CD14-positive monocyte (primary cell): ENCODE measurements at regions not wholly inside any gene's neighbourhood (a gene's known extent, or its start where the extent isn't known, plus 50 kb on each side); places are given as distances from the start of the nearest gene placed in this dataset.
"Not testable (repeated sequence)": the region's sequence is repeated elsewhere in the genome, so short reads cannot be mapped to it uniquely, and the experiment has no call there.

Source experiments
- DNase-seq, 3 donors: peaks; one replicate each; pipeline ENCODE4 v3.0.0-alpha.2; 2011 to 2022
- H2AFZ ChIP-seq: 2 replicates; pipeline ENCODE4 v1.6.0; 2012; ENCODE audit warnings: mild to moderate bottlenecking, low read depth, low read length, inconsistent platforms; ENCODE audit not compliant: insufficient read depth, poor library complexity, severe bottlenecking
- H3K27ac ChIP-seq, 2 donors: 1 replicate in 1 of 2; 2 replicates in 1 of 2; pipeline ENCODE4 v1.5.1; 2012 to 2013; ENCODE audit warnings: low read length in 2 of 2, control low read depth in 1 of 2, inconsistent platforms in 1 of 2, low read depth in 1 of 2, mild to moderate bottlenecking in 1 of 2
- H3K27me3 ChIP-seq, 2 donors: one replicate each; pipeline versions ENCODE4 v1.6.0 to v1.6.1; 2011 to 2013; ENCODE audit warnings: low read length in 2 of 2; ENCODE audit not compliant: control insufficient read depth in 2 of 2, insufficient read depth in 2 of 2
- H3K36me3 ChIP-seq, 2 donors: replicated peaks in 1 of 2; 1 replicate in 1 of 2; 2 replicates in 1 of 2; pipeline versions ENCODE4 v1.5.1 to v1.6.1; 2012 to 2013; ENCODE audit warnings: low read length in 2 of 2, control low read depth in 1 of 2, inconsistent platforms in 1 of 2, mild to moderate bottlenecking in 1 of 2; ENCODE audit not compliant: insufficient read depth in 2 of 2, control insufficient read depth in 1 of 2
- H3K4me1 ChIP-seq, 2 donors: 1 replicate in 1 of 2; 2 replicates in 1 of 2; pipeline versions ENCODE4 v1.5.1 to v1.6.1; 2012 to 2013; ENCODE audit warnings: low read length in 2 of 2, control low read depth in 1 of 2, inconsistent platforms in 1 of 2, mild to moderate bottlenecking in 1 of 2, moderate library complexity in 1 of 2; ENCODE audit not compliant: insufficient read depth in 2 of 2, control insufficient read depth in 1 of 2
- H3K4me2 ChIP-seq: replicated peaks from 2 replicates; pipeline ENCODE3; 2012; ENCODE audit warnings: low read length, moderate library complexity, mild to moderate bottlenecking; ENCODE audit not compliant: poor library complexity, severe bottlenecking; ENCODE audit errors: extremely low read depth
- H3K4me3 ChIP-seq, 3 experiments: fragments of 200-600 bp in 1 of 3; sonication (generic) in 1 of 3; replicated peaks in 1 of 3; 1 replicate in 2 of 3; 2 replicates in 1 of 3; pipeline ENCODE4 v1.5.1; 2011 to 2013; ENCODE audit warnings: low read length in 3 of 3, mild to moderate bottlenecking in 3 of 3, control low read depth in 2 of 3, low read depth in 2 of 3, inconsistent platforms in 1 of 3, moderate library complexity in 1 of 3
- H3K79me2 ChIP-seq: 2 replicates; pipeline ENCODE4 v1.6.0; 2012; ENCODE audit warnings: mild to moderate bottlenecking, control low read depth, inconsistent platforms, low read length, moderate library complexity; ENCODE audit not compliant: insufficient read depth
- H3K9ac ChIP-seq: 2 replicates; pipeline ENCODE4 v1.6.0; 2017; ENCODE audit warnings: low read length, mild to moderate bottlenecking; ENCODE audit not compliant: insufficient read depth, poor library complexity, severe bottlenecking
- H3K9me3 ChIP-seq, 2 donors: replicated peaks in 1 of 2; 1 replicate in 1 of 2; 2 replicates in 1 of 2; pipeline versions ENCODE4 v1.5.1 to v1.6.1; 2012 to 2013; ENCODE audit warnings: low read length in 2 of 2, control low read depth in 1 of 2; ENCODE audit not compliant: control insufficient read depth in 1 of 2, insufficient read depth in 1 of 2
- H4K20me1 ChIP-seq: 2 replicates; pipeline ENCODE4 v1.6.0; 2012; ENCODE audit warnings: mild to moderate bottlenecking, low read length, control low read depth, moderate library complexity; ENCODE audit not compliant: insufficient read depth
- H3K27ac Mint-ChIP-seq, 7 donors: one replicate each; pipeline ENCODE4 v1.8.0; 2020; ENCODE audit warnings: mild to moderate bottlenecking in 7 of 7, mixed read lengths in 7 of 7, moderate library complexity in 6 of 7, inconsistent platforms in 2 of 7
- H3K27me3 Mint-ChIP-seq, 3 donors: one replicate each; pipeline ENCODE4 v1.8.0; 2021 to 2022; ENCODE audit warnings: low read depth in 3 of 3, mild to moderate bottlenecking in 3 of 3, mixed read lengths in 3 of 3, moderate library complexity in 3 of 3, inconsistent platforms in 1 of 3
- H3K36me3 Mint-ChIP-seq, 2 donors: one replicate each; pipeline ENCODE4 v1.8.0; 2020; ENCODE audit warnings: mixed read lengths in 2 of 2, inconsistent platforms in 1 of 2, mild to moderate bottlenecking in 1 of 2
- H3K4me1 Mint-ChIP-seq: one replicate; pipeline ENCODE4 v1.8.0; 2020; ENCODE audit warnings: mild to moderate bottlenecking, mixed read lengths
- H3K4me3 Mint-ChIP-seq, 2 donors: one replicate each; pipeline ENCODE4 v1.8.0; 2020; ENCODE audit warnings: mild to moderate bottlenecking in 2 of 2, mixed read lengths in 2 of 2, moderate library complexity in 1 of 2
- H3K9me3 Mint-ChIP-seq, 7 donors: one replicate each; pipeline ENCODE4 v1.8.0; 2020 to 2022; ENCODE audit warnings: mixed read lengths in 7 of 7, mild to moderate bottlenecking in 6 of 7, moderate library complexity in 6 of 7, inconsistent platforms in 2 of 7
- CTCF ChIP-seq: fragments of 200-600 bp; IDR thresholded peaks from one replicate; pipeline ENCODE4 v1.8.0; 2022; ENCODE audit warnings: antibody characterized with exemption, mild to moderate bottlenecking
- WGBS: methylation state at CpG from one replicate; pipeline ENCODE4 v1.1.5; 2013; ENCODE audit warnings: missing lambda C conversion rate; ENCODE audit not compliant: insufficient coverage; 5-methylcytosine and 5-hydroxymethylcytosine counted together
- intact Hi-C, 2 donors: fragments of 100-400 bp; cut with micrococcal nuclease; formaldehyde crosslinking; loops; one replicate each; pipeline versions ENCODE4 v1.15.0 to v1.15.1; 2023

GRCh38 chr2:21841341-21841740 is 717.6 kb downstream of the TDRD15 start:
- intact Hi-C loops: no loop called here
- no peaks in the 10 kb centered on the region for H3K36me3 ChIP-seq
- no peaks in the 10 kb centered on the region for H3K27me3 ChIP-seq
- H3K79me2 ChIP-seq: no peaks in the 10 kb centered on the region
- Mint-ChIP-seq H3K36me3 (no peaks in the 10 kb centered on the region), H3K9me3 (peaks cover 0 to 9% (median 5%) of the 10 kb centered on the region in 7 donors), H3K4me3 (no peak overlapping the region), H3K27ac (no peak overlapping the region), H3K4me1 (no peaks in the 10 kb centered on the region), H3K27me3 (peaks cover 0 to 1% (median 0%) of the 10 kb centered on the region in 3 donors)
- no peak overlapping the region for H3K4me3 ChIP-seq
- no peak overlapping the region for H2AFZ ChIP-seq
- no peak overlapping the region for H3K4me2 ChIP-seq
- no peak for TF ChIP-seq CTCF
- H3K4me1 ChIP-seq: no peaks in the 10 kb centered on the region
- no peak overlapping the region for H3K27ac ChIP-seq
- no peak overlapping the region for H3K9ac ChIP-seq
- DNase-seq: no peak
- no peaks in the 10 kb centered on the region for H4K20me1 ChIP-seq
- WGBS: 80% methylated on average over 2 of the region's 3 CpGs
- H3K9me3 ChIP-seq: peaks cover 4 to 10% of the 10 kb centered on the region in 2 donors

GRCh38 chr2:21850367-21850766 is 726.6 kb downstream of the TDRD15 start:
- H3K27me3 ChIP-seq, H3K27ac ChIP-seq, H4K20me1 ChIP-seq, H3K9me3 ChIP-seq, H3K27me3 Mint-ChIP-seq, H3K4me1 ChIP-seq, H3K9ac ChIP-seq, H3K4me3 ChIP-seq, intact Hi-C loops, H2AFZ ChIP-seq, H3K36me3 ChIP-seq, H3K9me3 Mint-ChIP-seq, DNase-seq, H3K27ac Mint-ChIP-seq, H3K36me3 Mint-ChIP-seq, H3K4me1 Mint-ChIP-seq, H3K4me2 ChIP-seq, H3K79me2 ChIP-seq, H3K4me3 Mint-ChIP-seq: not testable (repeated sequence)
- 83% methylated on average over 3 of the region's 7 CpGs for WGBS
